Chondrocyte (in vitro differentiated cells): ENCODE measurements at regions not wholly inside any gene's neighbourhood (a gene's known extent, or its start where the extent isn't known, plus 50 kb on each side); places are given as distances from the start of the nearest gene placed in this dataset.

ENCODE experiments used
- DNase-seq: peaks from one replicate; pipeline ENCODE4 v3.0.0; 2021; ENCODE audit warnings: mixed read lengths, low spot score
- H3K27ac Mint-ChIP-seq: one replicate; pipeline ENCODE4 v1.8.0; 2021; ENCODE audit warnings: mild to moderate bottlenecking, moderate library complexity, mixed read lengths; ENCODE audit not compliant: unreplicated experiment
- H3K27me3 Mint-ChIP-seq: 2 replicates; pipeline ENCODE4 v1.8.0; 2021; ENCODE audit warnings: low read depth, mixed read lengths
- H3K36me3 Mint-ChIP-seq: 2 replicates; pipeline ENCODE4 v1.8.0; 2021; ENCODE audit warnings: low read depth, mixed read lengths
- H3K4me1 Mint-ChIP-seq: 2 replicates; pipeline ENCODE4 v1.8.0; 2021; ENCODE audit warnings: low read depth, mild to moderate bottlenecking, mixed read lengths
- H3K4me3 Mint-ChIP-seq: one replicate; pipeline ENCODE4 v1.8.0; 2021; ENCODE audit warnings: mild to moderate bottlenecking, moderate library complexity, mixed read lengths; ENCODE audit not compliant: unreplicated experiment
- H3K9me3 Mint-ChIP-seq: 2 replicates; pipeline ENCODE4 v1.8.0; 2021; ENCODE audit warnings: low read depth, mixed read lengths
- TF ChIP-seq, protein P1 (sequence below): fragments of 200-600 bp; sonication (generic); IDR thresholded peaks from 2 replicates; pipeline ENCODE4 v1.5.0; 2021; ENCODE audit warnings: antibody characterized with exemption, mild to moderate bottlenecking, moderate library complexity

GRCh38 chr2:545228-545627, 132.0 kb downstream of the TMEM18 start:
- TF ChIP-seq, protein P1, sequence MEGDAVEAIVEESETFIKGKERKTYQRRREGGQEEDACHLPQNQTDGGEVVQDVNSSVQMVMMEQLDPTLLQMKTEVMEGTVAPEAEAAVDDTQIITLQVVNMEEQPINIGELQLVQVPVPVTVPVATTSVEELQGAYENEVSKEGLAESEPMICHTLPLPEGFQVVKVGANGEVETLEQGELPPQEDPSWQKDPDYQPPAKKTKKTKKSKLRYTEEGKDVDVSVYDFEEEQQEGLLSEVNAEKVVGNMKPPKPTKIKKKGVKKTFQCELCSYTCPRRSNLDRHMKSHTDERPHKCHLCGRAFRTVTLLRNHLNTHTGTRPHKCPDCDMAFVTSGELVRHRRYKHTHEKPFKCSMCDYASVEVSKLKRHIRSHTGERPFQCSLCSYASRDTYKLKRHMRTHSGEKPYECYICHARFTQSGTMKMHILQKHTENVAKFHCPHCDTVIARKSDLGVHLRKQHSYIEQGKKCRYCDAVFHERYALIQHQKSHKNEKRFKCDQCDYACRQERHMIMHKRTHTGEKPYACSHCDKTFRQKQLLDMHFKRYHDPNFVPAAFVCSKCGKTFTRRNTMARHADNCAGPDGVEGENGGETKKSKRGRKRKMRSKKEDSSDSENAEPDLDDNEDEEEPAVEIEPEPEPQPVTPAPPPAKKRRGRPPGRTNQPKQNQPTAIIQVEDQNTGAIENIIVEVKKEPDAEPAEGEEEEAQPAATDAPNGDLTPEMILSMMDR = no peak
- DNase-seq = no peak
- Mint-ChIP-seq H3K36me3 (no peaks in the 10 kb centered on the region), H3K4me1 (no peaks in the 10 kb centered on the region), H3K9me3 (peaks cover 6% of the 10 kb centered on the region), H3K27ac (no peak overlapping the region), H3K27me3 (peaks cover 20% of the 10 kb centered on the region), H3K4me3 (no peak overlapping the region)

DNA sequence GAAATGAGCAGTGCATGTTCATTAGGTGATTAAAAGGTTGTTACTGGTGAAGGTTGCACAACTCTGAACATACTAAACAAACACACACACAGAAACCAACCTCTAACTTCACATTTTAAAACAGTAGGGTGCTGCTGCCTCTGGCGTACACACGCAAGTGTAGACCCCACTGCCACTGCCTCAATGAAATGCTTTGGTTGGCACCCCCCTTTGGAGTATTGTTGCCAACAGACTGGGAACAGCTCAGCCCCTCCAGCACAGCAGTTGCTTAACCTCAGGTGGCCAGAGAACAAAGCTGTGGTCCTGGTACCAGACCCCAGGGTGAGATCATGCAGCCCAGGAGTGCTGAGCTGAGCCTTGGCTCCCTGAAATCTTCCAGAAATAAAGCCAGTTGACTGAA, 138.6 kb downstream of the TMEM18 start:
- TF ChIP-seq, protein P1 = no peak
- H3K36me3 Mint-ChIP-seq = peaks cover 5% of the 10 kb centered on the region

GRCh38 chr2:535222-535621, 142.0 kb downstream of the TMEM18 start:
- H3K4me3 Mint-ChIP-seq = no peak overlapping the region
- no peaks in the 10 kb centered on the region for H3K4me1 Mint-ChIP-seq
- TF ChIP-seq, protein P1 = peak; percentile 57
- H3K9me3 Mint-ChIP-seq = peaks cover 46% of the 10 kb centered on the region
- no peak overlapping the region for H3K27ac Mint-ChIP-seq
- peaks cover 3% of the 10 kb centered on the region for H3K27me3 Mint-ChIP-seq
- DNase-seq = no peak
- H3K36me3 Mint-ChIP-seq = peaks cover 12% of the 10 kb centered on the region

More for the DNA sequence above, 138.6 kb downstream of the TMEM18 start:
- DNase-seq = no peak
- Mint-ChIP-seq H3K4me3 (no peak overlapping the region), H3K9me3 (peaks cover 28% of the 10 kb centered on the region), H3K27ac (no peak overlapping the region), H3K4me1 (no peaks in the 10 kb centered on the region), H3K27me3 (peaks cover 6% of the 10 kb centered on the region)

DNA sequence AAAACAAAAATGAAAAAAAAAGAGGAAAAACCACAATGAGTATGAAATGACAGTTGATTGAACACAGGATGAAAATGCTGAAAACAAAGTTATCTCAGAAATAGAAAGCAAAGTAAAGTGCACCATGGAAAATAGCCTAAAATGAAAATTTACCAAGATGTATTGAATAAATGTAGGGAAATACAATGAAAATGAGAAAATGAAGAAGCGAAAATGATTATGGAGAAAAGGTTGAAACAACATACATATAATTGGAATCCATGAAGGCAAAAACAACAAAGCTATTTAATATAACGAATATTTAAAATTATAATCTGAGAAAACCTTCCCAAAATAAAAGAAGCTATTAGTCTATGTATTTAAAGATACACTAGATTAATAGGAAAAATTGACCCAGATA, 147.4 kb downstream of the TMEM18 start:
- Mint-ChIP-seq H3K36me3 (peaks cover 11% of the 10 kb centered on the region), H3K4me1 (peaks cover 5% of the 10 kb centered on the region), H3K9me3 (peaks cover 37% of the 10 kb centered on the region), H3K4me3 (no peak overlapping the region), H3K27ac (no peak overlapping the region), H3K27me3 (no peaks in the 10 kb centered on the region)
- DNase-seq = no peak
- TF ChIP-seq, protein P1 = no peak

DNA sequence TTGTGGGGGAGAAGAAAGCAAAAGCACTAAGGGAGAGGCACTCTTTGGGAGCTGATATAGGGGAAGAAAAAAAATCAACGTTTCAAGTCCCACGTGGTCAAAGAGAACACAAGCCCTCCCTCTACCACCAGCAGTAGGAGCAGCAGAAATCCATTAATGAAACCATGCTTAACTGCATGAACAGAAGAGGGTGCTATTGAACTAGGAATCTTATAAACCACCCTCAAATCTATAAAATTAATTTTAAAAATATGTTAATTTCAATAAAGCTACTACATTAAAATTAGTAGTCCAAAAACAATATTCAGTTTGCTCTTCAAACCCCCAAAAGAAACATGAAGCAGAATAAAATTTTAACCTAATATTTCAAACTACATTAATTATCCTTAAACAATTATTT, 147.8 kb downstream of the TMEM18 start:
- TF ChIP-seq, protein P1 = peak; percentile 81
- H3K4me1 Mint-ChIP-seq = peaks cover 9% of the 10 kb centered on the region

More for the DNA sequence above, 147.8 kb downstream of the TMEM18 start:
- Mint-ChIP-seq H3K27ac (no peak overlapping the region), H3K9me3 (peaks cover 37% of the 10 kb centered on the region), H3K36me3 (peaks cover 11% of the 10 kb centered on the region), H3K4me3 (no peak overlapping the region), H3K27me3 (no peaks in the 10 kb centered on the region)
- DNase-seq = no peak
